Pons (tissue), 1 donor: ENCODE measurements at regions not wholly inside any gene's neighbourhood (a gene's known extent, or its start where the extent isn't known, plus 50 kb on each side); places are given as distances from the start of the nearest gene placed in this dataset.
"Not testable (repeated sequence)": the region's sequence is repeated elsewhere in the genome, so short reads cannot be mapped to it uniquely, and the experiment has no call there.

Experiments used
- DNase-seq: peaks from one replicate; pipeline ENCODE4 v3.0.0-alpha.2; 2016; ENCODE audit warnings: low spot score

- no peak for DNase-seq
Measured at GRCh38 chr10:121305066-121305465, 293.2 kb downstream of the FGFR2 start.

- no peak for DNase-seq
Measured at GRCh38 chr10:121306159-121306673, 292.0 kb downstream of the FGFR2 start.

- DNase-seq: no peak
Measured at GRCh38 chr10:121307411-121307980, 290.7 kb downstream of the FGFR2 start.

- DNase-seq: no peak
Measured at GRCh38 chr10:121308020-121308419, 290.2 kb downstream of the FGFR2 start.

- peak; percentile 7 for DNase-seq
Measured at GRCh38 chr10:121309164-121309563, 289.1 kb downstream of the FGFR2 start.

GRCh38 chr10:121310151-121310711 lies 288.0 kb downstream of the FGFR2 start:
- DNase-seq: peak; percentile 11

- peak; percentile 45 for DNase-seq
Measured at GRCh38 chr10:121311812-121312443, 286.3 kb downstream of the FGFR2 start.

- DNase-seq: peak; percentile 52
Measured at GRCh38 chr10:121312587-121312986, 285.7 kb downstream of the FGFR2 start.

- DNase-seq: no peak
Measured at GRCh38 chr10:121313119-121313875, 284.9 kb downstream of the FGFR2 start.

- no peak for DNase-seq
Measured at GRCh38 chr10:121316432-121316831, 281.8 kb downstream of the FGFR2 start.

GRCh38 chr10:121317374-121317773 lies 280.9 kb downstream of the FGFR2 start:
- no peak for DNase-seq

GRCh38 chr10:121322046-121322445 lies 276.2 kb downstream of the FGFR2 start:
- DNase-seq: no peak

- no peak for DNase-seq
Measured at GRCh38 chr10:121322776-121323175, 275.5 kb downstream of the FGFR2 start.

- no peak for DNase-seq
Measured at GRCh38 chr10:121323443-121323842, 274.8 kb downstream of the FGFR2 start.

- DNase-seq: no peak
Measured at GRCh38 chr10:121324678-121325213, 273.5 kb downstream of the FGFR2 start.

GRCh38 chr10:121325490-121326231 lies 272.6 kb downstream of the FGFR2 start:
- DNase-seq: no peak

- DNase-seq: no peak
Measured at GRCh38 chr10:121326905-121327304, 271.3 kb downstream of the FGFR2 start.

- no peak for DNase-seq
Measured at GRCh38 chr10:121327727-121328126, 270.5 kb downstream of the FGFR2 start.

GRCh38 chr10:121329631-121330030 lies 268.6 kb downstream of the FGFR2 start:
- DNase-seq: not testable (repeated sequence)

GRCh38 chr10:121330563-121330962 lies 267.7 kb downstream of the FGFR2 start:
- DNase-seq: no peak

- no peak for DNase-seq
Measured at GRCh38 chr10:121332353-121332752, 265.9 kb downstream of the FGFR2 start.
